ENCODE measurements at regions not wholly inside any gene's neighbourhood (a gene's known extent, or its start where the extent isn't known, plus 50 kb on each side); places are given as distances from the start of the nearest gene placed in this dataset.

DNA sequence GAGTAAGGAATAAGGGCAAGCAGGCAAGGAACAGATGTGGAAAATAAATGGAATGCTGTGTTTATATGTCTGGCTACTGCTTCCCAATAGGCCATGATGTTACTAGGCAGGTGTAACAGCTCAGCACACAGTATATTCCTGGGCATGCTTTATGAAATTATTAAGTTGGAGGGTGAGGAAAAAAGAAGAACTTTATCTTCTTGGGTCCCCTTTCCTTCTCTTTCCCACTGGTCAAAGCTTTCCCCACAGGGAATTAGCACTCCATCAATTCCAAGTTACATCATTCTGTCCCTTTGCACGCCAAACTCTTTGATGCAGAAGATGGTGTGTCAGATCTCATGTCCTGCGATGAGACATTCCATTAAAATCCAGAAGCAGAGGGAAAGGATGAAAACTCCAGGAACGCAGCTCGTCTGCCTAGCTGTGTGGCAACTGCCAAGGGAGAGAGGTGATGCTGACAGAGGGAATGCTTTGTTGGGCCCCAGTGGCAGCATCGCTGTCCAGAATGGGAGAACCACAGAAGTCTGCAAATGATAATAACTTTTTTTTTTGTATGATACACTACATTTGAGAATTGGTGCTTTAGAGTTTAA, 447.3 kb upstream of the ARRDC3 start:
- no peak for ATAC-seq
- ChIA-PET CTCF (no interaction called here), RAD21 (ENCODE audit: unreplicated experiment) (no interaction called here), POLR2A (no interaction called here), SMC1A (ENCODE audit: uncharacterized antibody, unreplicated experiment) (no interaction called here)
- no peak overlapping the region for H2AFZ ChIP-seq (ENCODE audit: control insufficient read depth, low read depth, low read length)
- H3K27me3 ChIP-seq (replicated peaks in 1 of 2; ENCODE audit: control insufficient read depth in 2 of 2, insufficient read depth in 2 of 2, low read length in 1 of 2) = no peaks in the 10 kb centered on the region
- WGBS (ENCODE audit: insufficient coverage, insufficient replicate concordance, low lambda C conversion rate, missing lambda C conversion rate) = 10% methylated on average over 5 of the region's 5 CpGs
- H3K9ac ChIP-seq (ENCODE audit: control insufficient read depth, insufficient read depth, low read length) = no peak overlapping the region
- BruUV-seq (replicated peaks) = no TSS peak
- H3K4me1 ChIP-seq (ENCODE audit: control insufficient read depth, insufficient read depth, low read length) = no peaks in the 10 kb centered on the region
- in situ Hi-C loops (cut with MboI) (no loop called here), intact Hi-C loops (cut with micrococcal nuclease; ENCODE audit: unreplicated experiment) (no loop called here)
- no peak overlapping the region for H3K4me3 ChIP-seq
- no peak for FAIRE-seq
- DNase-seq (ENCODE audit: low read depth, low spot score) = no peak
- H3K9me3 ChIP-seq (replicated peaks; ENCODE audit: control insufficient read depth, insufficient read depth, low read length) = no peaks in the 10 kb centered on the region
- H3K79me2 ChIP-seq (ENCODE audit: control insufficient read depth, insufficient read depth, low read length) = no peaks in the 10 kb centered on the region
- no peaks in the 10 kb centered on the region for H3K36me3 ChIP-seq (ENCODE audit: control insufficient read depth in 2 of 2, insufficient read depth in 2 of 2, low read length in 1 of 2)
- H3K4me2 ChIP-seq (ENCODE audit: control insufficient read depth, insufficient read depth) = no peak overlapping the region
- no peak for TF ChIP-seq JUND (IDR thresholded peaks at IDR 0.05; ENCODE audit: low read depth, low read length)
- TF ChIP-seq WRNIP1 (IDR thresholded peaks at IDR 0.05; ENCODE audit: borderline replicate concordance, low read depth, low read length) = no peak
- H4K20me1 ChIP-seq (ENCODE audit: control insufficient read depth, insufficient read depth) = no peaks in the 10 kb centered on the region
- H3K27ac ChIP-seq (ENCODE audit: control insufficient read depth, insufficient read depth) = no peak overlapping the region

DNA sequence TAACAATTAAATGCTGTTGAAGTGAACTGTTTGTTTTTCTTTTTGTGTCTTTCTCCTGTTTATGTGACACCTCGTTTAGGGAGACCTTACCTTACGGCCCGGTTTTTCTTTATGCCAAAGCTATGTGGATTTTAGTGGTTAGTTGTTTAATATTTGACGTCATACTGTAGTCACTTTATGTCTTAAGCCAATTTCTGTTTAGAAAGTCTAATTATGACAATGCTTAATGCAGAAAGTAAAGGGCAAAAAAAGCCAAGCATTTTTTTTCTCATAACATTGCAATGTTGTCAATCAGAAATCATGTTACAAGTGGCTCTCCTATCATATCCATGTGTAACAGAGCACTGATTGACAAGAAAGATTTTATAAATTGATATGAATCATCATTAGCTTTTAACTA, 442.5 kb upstream of the ARRDC3 start:
- Histone ChIP-seq H2AFZ (ENCODE audit: control insufficient read depth, low read depth, low read length) (no peak overlapping the region), H3K4me2 (ENCODE audit: control insufficient read depth, insufficient read depth) (no peak overlapping the region), H4K20me1 (ENCODE audit: control insufficient read depth, insufficient read depth) (no peaks in the 10 kb centered on the region), H3K9ac (ENCODE audit: control insufficient read depth, insufficient read depth, low read length) (no peak overlapping the region), H3K27me3 (replicated peaks in 1 of 2; ENCODE audit: control insufficient read depth in 2 of 2, insufficient read depth in 2 of 2, low read length in 1 of 2) (no peaks in the 10 kb centered on the region), H3K36me3 (ENCODE audit: control insufficient read depth in 2 of 2, insufficient read depth in 2 of 2, low read length in 1 of 2) (no peaks in the 10 kb centered on the region), H3K4me3 (no peak overlapping the region), H3K4me1 (ENCODE audit: control insufficient read depth, insufficient read depth, low read length) (no peaks in the 10 kb centered on the region), H3K27ac (ENCODE audit: control insufficient read depth, insufficient read depth) (no peak overlapping the region), H3K79me2 (ENCODE audit: control insufficient read depth, insufficient read depth, low read length) (no peaks in the 10 kb centered on the region), H3K9me3 (replicated peaks; ENCODE audit: control insufficient read depth, insufficient read depth, low read length) (no peaks in the 10 kb centered on the region)
- no peak for FAIRE-seq
- intact Hi-C loops (cut with micrococcal nuclease; ENCODE audit: unreplicated experiment) (no loop called here), in situ Hi-C loops (cut with MboI) (no loop called here)
- no peak for DNase-seq (ENCODE audit: low read depth, low spot score)
- POLR2A ChIA-PET = no interaction called here
- no peak for TF ChIP-seq CBX5 (IDR thresholded peaks at IDR 0.05; ENCODE audit: low read depth)
- TF ChIP-seq KAT2A (conservative IDR thresholded peaks at IDR 0.05; ENCODE audit: control insufficient read depth, low read depth, low read length) = no peak
- TF ChIP-seq NFXL1 (IDR thresholded peaks at IDR 0.05; ENCODE audit: borderline replicate concordance) = no peak
- TF ChIP-seq SIX5 (IDR thresholded peaks at IDR 0.05; ENCODE audit: low read depth, low read length, severe bottlenecking) = no peak
- no peak for TF ChIP-seq STAT1 (conservative IDR thresholded peaks at IDR 0.05)
- no peak for TF ChIP-seq SPI1 (IDR thresholded peaks at IDR 0.05; ENCODE audit: borderline replicate concordance, insufficient read depth, low read depth, low read length)
- no peak for TF ChIP-seq SMAD1 (IDR thresholded peaks at IDR 0.05; ENCODE audit: low read depth, partially characterized antibody)
- TF ChIP-seq CREM (IDR thresholded peaks at IDR 0.05; ENCODE audit: low read depth) = no peak
- TF ChIP-seq, protein P1, sequence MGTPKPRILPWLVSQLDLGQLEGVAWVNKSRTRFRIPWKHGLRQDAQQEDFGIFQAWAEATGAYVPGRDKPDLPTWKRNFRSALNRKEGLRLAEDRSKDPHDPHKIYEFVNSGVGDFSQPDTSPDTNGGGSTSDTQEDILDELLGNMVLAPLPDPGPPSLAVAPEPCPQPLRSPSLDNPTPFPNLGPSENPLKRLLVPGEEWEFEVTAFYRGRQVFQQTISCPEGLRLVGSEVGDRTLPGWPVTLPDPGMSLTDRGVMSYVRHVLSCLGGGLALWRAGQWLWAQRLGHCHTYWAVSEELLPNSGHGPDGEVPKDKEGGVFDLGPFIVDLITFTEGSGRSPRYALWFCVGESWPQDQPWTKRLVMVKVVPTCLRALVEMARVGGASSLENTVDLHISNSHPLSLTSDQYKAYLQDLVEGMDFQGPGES (IDR thresholded peaks at IDR 0.05) = no peak
- TF ChIP-seq GABPA (IDR thresholded peaks at IDR 0.05; ENCODE audit: low read depth) = no peak
- TF ChIP-seq ZNF24 (IDR thresholded peaks at IDR 0.05) = no peak
- no peak for TF ChIP-seq TCF3 (IDR thresholded peaks at IDR 0.05; ENCODE audit: borderline replicate concordance, insufficient read depth, low read depth, low read length)
- TF ChIP-seq MYB (IDR thresholded peaks at IDR 0.05; ENCODE audit: borderline replicate concordance, low read depth, low read length) = no peak
- no peak for TF ChIP-seq RAD21 (IDR thresholded peaks at IDR 0.05; ENCODE audit: insufficient read depth, low read depth, low read length)
- CTCF ChIA-PET = interaction anchor here (0.9 kb wide), 1 partner anchor 16 kb away, joined by 3 read pairs; no protein-coding TSS in a partner anchor
- no peak for ATAC-seq
- no TSS peak for BruUV-seq (replicated peaks)
- RAD21 ChIA-PET (ENCODE audit: unreplicated experiment) = no interaction called here
- 35% methylated on average over 4 of the region's 4 CpGs for WGBS (ENCODE audit: insufficient coverage, insufficient replicate concordance, low lambda C conversion rate, missing lambda C conversion rate)
- SMC1A ChIA-PET (ENCODE audit: uncharacterized antibody, unreplicated experiment) = no interaction called here

Data from GM12878 (cell line).